H1 (cell line): ENCODE measurements at regions not wholly inside any gene's neighbourhood (a gene's known extent, or its start where the extent isn't known, plus 50 kb on each side); places are given as distances from the start of the nearest gene placed in this dataset.

Experiments
- BCL11A ChIP-seq, 2 experiments: IDR thresholded peaks; one replicate each; pipeline ENCODE4 v1.6.1; 2011; ENCODE audit warnings: low read depth in 2 of 2, low read length in 2 of 2, mild to moderate bottlenecking in 2 of 2
- EGR1 ChIP-seq: IDR thresholded peaks from 2 replicates; pipeline ENCODE4 v1.6.1; 2011; ENCODE audit warnings: low read depth, low read length, borderline replicate concordance
- SP4 ChIP-seq: IDR thresholded peaks from 2 replicates; pipeline ENCODE4 v1.6.1; 2012; ENCODE audit warnings: low read length, inconsistent platforms
- SUZ12 ChIP-seq: fragments of 200-600 bp; sonication (generic); IDR thresholded peaks from 2 replicates; pipeline ENCODE4 v1.6.1; 2012; ENCODE audit warnings: mild to moderate bottlenecking, inconsistent platforms, low read length, moderate library complexity, mixed read lengths
- TBP ChIP-seq: IDR thresholded peaks from 2 replicates; pipeline ENCODE4 v1.6.1; 2011; ENCODE audit warnings: low read depth, low read length, improper control_type of control experiment
- TCF12 ChIP-seq: IDR thresholded peaks from 2 replicates; pipeline ENCODE4 v1.6.1; 2011; ENCODE audit warnings: low read depth, mild to moderate bottlenecking, low read length
- TF ChIP-seq, protein P1 (sequence below): IDR thresholded peaks from 2 replicates; pipeline ENCODE4 v1.6.1; 2012; ENCODE audit warnings: low read length, inconsistent platforms

DNA sequence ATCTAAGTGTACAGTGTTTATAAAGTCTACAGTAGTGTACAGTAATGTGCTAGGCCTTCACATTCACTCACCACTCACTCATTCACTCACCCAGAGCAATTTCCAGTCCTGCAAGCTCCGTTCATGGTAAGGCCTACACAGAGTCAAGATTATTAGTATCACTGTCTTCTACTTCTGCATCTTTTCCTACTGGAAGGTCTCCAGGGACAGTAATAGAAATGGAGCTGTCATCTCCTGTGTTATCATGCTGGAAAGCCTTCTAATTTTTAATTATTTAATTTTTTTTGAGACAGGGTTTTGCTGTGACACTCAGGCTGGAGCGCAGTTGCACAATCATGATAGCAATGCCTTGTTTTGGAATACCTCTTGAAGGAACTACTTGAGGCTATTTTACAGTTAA lies 207.0 kb downstream of the HTR7 start (continued):
- TF ChIP-seq TCF12 (no peak), TBP (no peak), EGR1 (no peak), BCL11A (IDR thresholded peaks at IDR 0.05; ENCODE audit: low read depth in 2 of 2, low read length in 2 of 2) (no peak), SUZ12 (no peak), SP4 (no peak)
- TF ChIP-seq, protein P1, sequence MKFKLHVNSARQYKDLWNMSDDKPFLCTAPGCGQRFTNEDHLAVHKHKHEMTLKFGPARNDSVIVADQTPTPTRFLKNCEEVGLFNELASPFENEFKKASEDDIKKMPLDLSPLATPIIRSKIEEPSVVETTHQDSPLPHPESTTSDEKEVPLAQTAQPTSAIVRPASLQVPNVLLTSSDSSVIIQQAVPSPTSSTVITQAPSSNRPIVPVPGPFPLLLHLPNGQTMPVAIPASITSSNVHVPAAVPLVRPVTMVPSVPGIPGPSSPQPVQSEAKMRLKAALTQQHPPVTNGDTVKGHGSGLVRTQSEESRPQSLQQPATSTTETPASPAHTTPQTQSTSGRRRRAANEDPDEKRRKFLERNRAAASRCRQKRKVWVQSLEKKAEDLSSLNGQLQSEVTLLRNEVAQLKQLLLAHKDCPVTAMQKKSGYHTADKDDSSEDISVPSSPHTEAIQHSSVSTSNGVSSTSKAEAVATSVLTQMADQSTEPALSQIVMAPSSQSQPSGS, result no peak
